NCI-H1417 (cell line): ENCODE measurements at regions not wholly inside any gene's neighbourhood (a gene's known extent, or its start where the extent isn't known, plus 50 kb on each side); places are given as distances from the start of the nearest gene placed in this dataset.
"Not testable (repeated sequence)": the region's sequence is repeated elsewhere in the genome, so short reads cannot be mapped to it uniquely, and the experiment has no call there.

Experiments
- DNase-seq, 3 experiments: peaks; one replicate each; lab custom pipeline; 2025; lab: John Stamatoyannopoulos, UW

GRCh38 chr12:113726254-113726819, 239.8 kb downstream of the RBM19 start:
- no peak for DNase-seq

GRCh38 chr12:113725557-113725876, 240.6 kb downstream of the RBM19 start:
- DNase-seq = no peak

GRCh38 chr12:113724794-113725556, 241.2 kb downstream of the RBM19 start:
- DNase-seq = peak; percentile 10 to 84 (median 76)

GRCh38 chr12:113723631-113724030, 242.5 kb downstream of the RBM19 start:
- DNase-seq = no peak

- no peak for DNase-seq
Observed at GRCh38 chr12:113722747-113723146, 243.4 kb downstream of the RBM19 start.

- DNase-seq = no peak
Observed at GRCh38 chr12:113720629-113721028, 245.5 kb downstream of the RBM19 start.

- DNase-seq = no peak
Observed at GRCh38 chr12:113719911-113720591, 246.1 kb downstream of the RBM19 start.

- DNase-seq = no peak
Observed at GRCh38 chr12:113713156-113713555, 241.5 kb upstream of the LHX5 start.

GRCh38 chr12:113712481-113712880, 240.8 kb upstream of the LHX5 start:
- no peak for DNase-seq

- no peak for DNase-seq
Observed at GRCh38 chr12:113710216-113710615, 238.5 kb upstream of the LHX5 start.

- no peak for DNase-seq
Observed at GRCh38 chr12:113709456-113709855, 237.8 kb upstream of the LHX5 start.

GRCh38 chr12:113702836-113703235, 231.2 kb upstream of the LHX5 start:
- DNase-seq = no peak

GRCh38 chr12:113702276-113702675, 230.6 kb upstream of the LHX5 start:
- DNase-seq = no peak

- peak in 1 of 3 experiments; percentile 27 for DNase-seq
Observed at GRCh38 chr12:113700943-113701342, 229.3 kb upstream of the LHX5 start.

GRCh38 chr12:113699984-113700383, 228.3 kb upstream of the LHX5 start:
- not testable (repeated sequence) for DNase-seq

- DNase-seq = no peak
Observed at GRCh38 chr12:113698510-113698858, 226.8 kb upstream of the LHX5 start.

- peak; percentile 8 to 83 (median 51) for DNase-seq
Observed at GRCh38 chr12:113697651-113698509, 226.2 kb upstream of the LHX5 start.

GRCh38 chr12:113697104-113697503, 225.4 kb upstream of the LHX5 start:
- DNase-seq = no peak

- DNase-seq = no peak
Observed at GRCh38 chr12:113693693-113694092, 222.0 kb upstream of the LHX5 start.

GRCh38 chr12:113689047-113689610, 217.5 kb upstream of the LHX5 start:
- DNase-seq = no peak

- no peak for DNase-seq
Observed at GRCh38 chr12:113688313-113688712, 216.6 kb upstream of the LHX5 start.
